ENCODE measurements at regions not wholly inside any gene's neighbourhood (a gene's known extent, or its start where the extent isn't known, plus 50 kb on each side); places are given as distances from the start of the nearest gene placed in this dataset.

DNA sequence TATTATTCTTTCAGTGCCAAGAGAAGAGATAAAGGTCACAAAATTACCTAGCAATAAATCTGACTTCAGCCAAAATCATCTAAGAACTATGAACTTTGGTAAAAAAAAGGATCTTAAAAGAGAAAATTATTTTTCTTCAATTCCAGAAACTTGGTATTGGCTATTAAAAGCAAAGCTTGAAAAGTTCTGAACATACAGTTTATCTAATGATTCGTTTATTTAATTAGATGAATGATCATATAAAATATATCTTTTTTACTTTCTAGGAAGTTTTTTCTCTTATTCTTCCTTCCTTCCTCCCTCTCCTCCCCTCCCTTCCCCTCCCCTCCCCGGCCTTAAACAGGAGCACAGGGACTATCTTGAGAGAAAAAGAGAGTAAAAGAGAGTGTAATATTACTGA lies 536.1 kb downstream of the SOX11 start:
- no peak overlapping the region for H3K27ac Mint-ChIP-seq (ENCODE audit: low read depth)
- H3K4me1 Mint-ChIP-seq = no peaks in the 10 kb centered on the region
- no peak overlapping the region for H3K4me3 Mint-ChIP-seq
- H3K36me3 Mint-ChIP-seq (ENCODE audit: insufficient read depth) = no peaks in the 10 kb centered on the region
- H3K9me3 Mint-ChIP-seq = peaks cover 30% of the 10 kb centered on the region
- DNase-seq (ENCODE audit: low spot score in 2 of 2) (no peak), ATAC-seq (replicated peaks; ENCODE audit: extremely low read depth, poor library complexity, severe bottlenecking) (no peak)
- no peaks in the 10 kb centered on the region for H3K27me3 Mint-ChIP-seq

GRCh38 chr2:6231166-6231565 lies 539.0 kb downstream of the SOX11 start:
- no peak overlapping the region for H3K27ac Mint-ChIP-seq (ENCODE audit: low read depth)
- no peak for ATAC-seq (replicated peaks; ENCODE audit: extremely low read depth, poor library complexity, severe bottlenecking)
- no peak for DNase-seq (ENCODE audit: low spot score in 2 of 2)
- H3K9me3 Mint-ChIP-seq = peaks cover 21% of the 10 kb centered on the region
- H3K4me3 Mint-ChIP-seq = no peak overlapping the region
- H3K36me3 Mint-ChIP-seq (ENCODE audit: insufficient read depth) = no peaks in the 10 kb centered on the region
- H3K27me3 Mint-ChIP-seq = no peaks in the 10 kb centered on the region
- H3K4me1 Mint-ChIP-seq = no peaks in the 10 kb centered on the region

- peaks cover 21% of the 10 kb centered on the region for H3K9me3 Mint-ChIP-seq
- H3K27me3 Mint-ChIP-seq = no peaks in the 10 kb centered on the region
- H3K4me3 Mint-ChIP-seq = no peak overlapping the region
- no peaks in the 10 kb centered on the region for H3K36me3 Mint-ChIP-seq (ENCODE audit: insufficient read depth)
- no peaks in the 10 kb centered on the region for H3K4me1 Mint-ChIP-seq
- DNase-seq (ENCODE audit: low spot score in 2 of 2) (no peak), ATAC-seq (replicated peaks; ENCODE audit: extremely low read depth, poor library complexity, severe bottlenecking) (no peak)
- no peak overlapping the region for H3K27ac Mint-ChIP-seq (ENCODE audit: low read depth)
Observed at GRCh38 chr2:6233993-6234392, 541.8 kb downstream of the SOX11 start.

DNA sequence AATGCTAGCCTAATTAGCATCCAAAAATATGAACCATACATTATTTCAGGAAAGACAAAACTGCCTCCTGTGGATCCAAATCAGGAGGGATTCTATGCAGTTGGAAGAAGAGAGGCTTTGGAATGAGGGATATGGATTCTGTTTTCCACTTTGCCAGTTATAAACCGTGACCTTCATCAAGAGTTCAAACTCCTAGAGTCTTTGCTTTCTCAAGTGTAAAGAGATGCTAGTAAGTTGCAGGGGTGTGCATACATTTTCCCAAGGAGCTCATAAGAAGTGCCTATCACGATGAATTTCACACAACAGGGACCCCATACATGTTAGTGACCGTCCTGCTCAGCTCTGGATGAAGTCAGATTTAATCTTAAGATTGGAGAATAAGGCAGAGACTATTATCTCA lies 542.5 kb downstream of the SOX11 start:
- no peaks in the 10 kb centered on the region for H3K27me3 Mint-ChIP-seq
- no peak overlapping the region for H3K4me3 Mint-ChIP-seq
- no peak for DNase-seq (ENCODE audit: low spot score in 2 of 2)
- no peak for ATAC-seq (replicated peaks; ENCODE audit: extremely low read depth, poor library complexity, severe bottlenecking)
- peaks cover 19% of the 10 kb centered on the region for H3K9me3 Mint-ChIP-seq
- no peaks in the 10 kb centered on the region for H3K36me3 Mint-ChIP-seq (ENCODE audit: insufficient read depth)
- H3K4me1 Mint-ChIP-seq = no peaks in the 10 kb centered on the region
- H3K27ac Mint-ChIP-seq (ENCODE audit: low read depth) = no peak overlapping the region

DNA sequence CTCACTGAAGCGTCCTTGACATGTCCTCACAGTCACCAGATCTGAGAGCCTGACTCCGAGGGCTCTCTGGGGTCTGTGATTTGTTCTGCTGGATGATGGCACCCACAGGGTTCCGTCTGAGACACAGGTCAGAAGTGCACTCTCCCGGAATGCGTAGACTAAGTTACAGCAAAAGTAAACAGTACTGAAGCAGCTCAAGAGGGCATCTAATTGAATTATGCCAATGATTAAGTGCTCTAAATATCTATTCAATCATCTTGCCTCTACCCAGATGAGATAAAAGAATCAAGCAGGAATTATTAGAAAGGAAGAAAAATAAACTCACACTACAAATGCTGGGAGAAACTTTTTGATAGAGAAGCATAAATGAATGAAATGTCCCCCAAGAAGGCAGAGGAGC lies 544.1 kb downstream of the SOX11 start:
- no peaks in the 10 kb centered on the region for H3K27me3 Mint-ChIP-seq
- no peak for DNase-seq (ENCODE audit: low spot score in 2 of 2)
- no peak for ATAC-seq (replicated peaks; ENCODE audit: extremely low read depth, poor library complexity, severe bottlenecking)
- H3K4me1 Mint-ChIP-seq = no peaks in the 10 kb centered on the region
- peaks cover 15% of the 10 kb centered on the region for H3K9me3 Mint-ChIP-seq
- no peak overlapping the region for H3K27ac Mint-ChIP-seq (ENCODE audit: low read depth)
- H3K4me3 Mint-ChIP-seq = no peak overlapping the region
- no peaks in the 10 kb centered on the region for H3K36me3 Mint-ChIP-seq (ENCODE audit: insufficient read depth)

GRCh38 chr2:6237039-6237660 lies 545.0 kb downstream of the SOX11 start:
- Mint-ChIP-seq H3K27ac (ENCODE audit: low read depth) (no peak overlapping the region), H3K27me3 (no peaks in the 10 kb centered on the region), H3K4me1 (no peaks in the 10 kb centered on the region)

DNA sequence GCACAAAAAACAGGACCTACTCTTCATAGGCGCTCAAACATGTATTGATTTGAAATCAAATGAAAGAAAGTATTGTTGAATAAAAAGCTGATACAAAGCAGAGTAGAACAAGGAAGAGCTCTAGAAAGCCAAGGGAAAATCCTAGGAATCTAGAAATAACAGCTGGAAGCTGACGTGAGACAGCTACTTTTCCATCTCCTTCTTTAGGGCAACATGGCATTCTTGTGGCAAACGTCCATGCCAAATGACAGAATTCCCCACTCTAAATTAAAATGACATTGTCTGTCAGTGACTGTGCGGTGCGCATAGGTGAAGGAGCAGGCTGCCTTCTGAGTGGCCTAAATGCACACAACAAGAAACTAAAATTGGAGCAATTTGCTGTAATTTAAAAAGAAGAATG lies 557.4 kb downstream of the SOX11 start:
- H3K27me3 Mint-ChIP-seq = no peaks in the 10 kb centered on the region
- DNase-seq (ENCODE audit: low spot score in 2 of 2) (no peak), ATAC-seq (replicated peaks; ENCODE audit: extremely low read depth, poor library complexity, severe bottlenecking) (no peak)
- no peaks in the 10 kb centered on the region for H3K36me3 Mint-ChIP-seq (ENCODE audit: insufficient read depth)
- H3K4me1 Mint-ChIP-seq = no peaks in the 10 kb centered on the region
- no peak overlapping the region for H3K4me3 Mint-ChIP-seq
- no peak overlapping the region for H3K27ac Mint-ChIP-seq (ENCODE audit: low read depth)
- no peaks in the 10 kb centered on the region for H3K9me3 Mint-ChIP-seq

More at GRCh38 chr2:6237039-6237660, 545.0 kb downstream of the SOX11 start:
- Mint-ChIP-seq H3K36me3 (ENCODE audit: insufficient read depth) (no peaks in the 10 kb centered on the region), H3K9me3 (peaks cover 15% of the 10 kb centered on the region), H3K4me3 (no peak overlapping the region)
- DNase-seq (ENCODE audit: low spot score in 2 of 2) = no peak
- ATAC-seq (replicated peaks; ENCODE audit: extremely low read depth, poor library complexity, severe bottlenecking) = no peak

GRCh38 chr2:6254441-6254840 lies 562.3 kb downstream of the SOX11 start:
- Mint-ChIP-seq H3K4me3 (no peak overlapping the region), H3K27me3 (no peaks in the 10 kb centered on the region), H3K27ac (ENCODE audit: low read depth) (no peak overlapping the region), H3K9me3 (peaks cover 10% of the 10 kb centered on the region), H3K36me3 (ENCODE audit: insufficient read depth) (no peaks in the 10 kb centered on the region), H3K4me1 (no peaks in the 10 kb centered on the region)
- ATAC-seq (replicated peaks; ENCODE audit: extremely low read depth, poor library complexity, severe bottlenecking) = no peak
- DNase-seq (ENCODE audit: low spot score in 2 of 2) = no peak

DNA sequence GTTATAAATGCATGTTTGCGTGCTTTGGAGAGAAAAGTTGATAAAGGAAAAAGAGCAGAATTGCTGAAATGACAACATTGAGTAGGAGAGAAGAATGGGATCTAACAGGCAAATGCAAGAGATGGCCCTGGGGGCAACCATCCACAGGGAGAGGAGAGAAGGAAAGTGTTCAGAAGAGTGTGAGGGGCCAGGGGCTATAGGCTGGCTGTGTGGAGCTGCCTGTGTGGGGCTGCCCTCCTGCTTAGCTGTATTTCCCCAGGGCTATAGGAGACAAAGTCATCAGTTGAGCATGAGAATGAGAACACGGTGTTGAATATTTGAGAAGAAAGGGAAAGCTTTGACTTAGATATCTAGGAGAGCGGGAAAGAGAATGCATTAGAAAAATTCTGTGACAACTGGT lies 572.0 kb downstream of the SOX11 start:
- ATAC-seq (replicated peaks; ENCODE audit: extremely low read depth, poor library complexity, severe bottlenecking) = no peak
- H3K27me3 Mint-ChIP-seq = no peaks in the 10 kb centered on the region

DNA sequence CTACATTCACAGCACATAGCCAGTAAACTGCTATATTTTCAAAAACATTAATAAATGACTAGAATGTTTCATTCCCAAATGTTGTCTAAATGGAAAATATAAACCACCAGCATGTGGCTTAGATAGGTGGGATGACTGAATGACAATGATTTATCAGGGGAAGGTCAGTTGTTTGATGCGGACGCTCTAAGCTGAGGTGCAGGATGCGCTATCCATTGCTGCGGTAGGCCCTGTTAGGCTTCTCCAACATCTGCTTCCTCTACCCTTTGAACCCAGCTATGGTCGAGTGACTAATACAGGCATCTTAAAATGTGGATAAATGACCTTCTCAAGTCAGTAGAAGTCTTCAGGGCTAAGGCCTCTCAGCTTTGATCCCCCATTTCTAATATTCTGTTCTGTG lies 584.2 kb downstream of the CMPK2 start:
- H3K4me3 Mint-ChIP-seq = no peak overlapping the region
- no peaks in the 10 kb centered on the region for H3K4me1 Mint-ChIP-seq
- H3K36me3 Mint-ChIP-seq (ENCODE audit: insufficient read depth) = no peaks in the 10 kb centered on the region
- H3K9me3 Mint-ChIP-seq = peaks cover 5% of the 10 kb centered on the region
- no peak for ATAC-seq (replicated peaks; ENCODE audit: extremely low read depth, poor library complexity, severe bottlenecking)
- DNase-seq (ENCODE audit: low spot score in 2 of 2) = no peak
- no peaks in the 10 kb centered on the region for H3K27me3 Mint-ChIP-seq
- no peak overlapping the region for H3K27ac Mint-ChIP-seq (ENCODE audit: low read depth)

More for the DNA sequence above, 572.0 kb downstream of the SOX11 start:
- Mint-ChIP-seq H3K4me3 (no peak overlapping the region), H3K36me3 (ENCODE audit: insufficient read depth) (no peaks in the 10 kb centered on the region), H3K4me1 (no peaks in the 10 kb centered on the region), H3K9me3 (peaks cover 11% of the 10 kb centered on the region), H3K27ac (ENCODE audit: low read depth) (no peak overlapping the region)
- no peak for DNase-seq (ENCODE audit: low spot score in 2 of 2)

- Mint-ChIP-seq H3K4me3 (no peak overlapping the region), H3K4me1 (no peaks in the 10 kb centered on the region), H3K36me3 (ENCODE audit: insufficient read depth) (no peaks in the 10 kb centered on the region), H3K9me3 (peaks cover 5% of the 10 kb centered on the region), H3K27me3 (no peaks in the 10 kb centered on the region), H3K27ac (ENCODE audit: low read depth) (no peak overlapping the region)
- no peak for DNase-seq (ENCODE audit: low spot score in 2 of 2)
- no peak for ATAC-seq (replicated peaks; ENCODE audit: extremely low read depth, poor library complexity, severe bottlenecking)
Observed at GRCh38 chr2:6283259-6283658, 582.4 kb downstream of the CMPK2 start.

DNA sequence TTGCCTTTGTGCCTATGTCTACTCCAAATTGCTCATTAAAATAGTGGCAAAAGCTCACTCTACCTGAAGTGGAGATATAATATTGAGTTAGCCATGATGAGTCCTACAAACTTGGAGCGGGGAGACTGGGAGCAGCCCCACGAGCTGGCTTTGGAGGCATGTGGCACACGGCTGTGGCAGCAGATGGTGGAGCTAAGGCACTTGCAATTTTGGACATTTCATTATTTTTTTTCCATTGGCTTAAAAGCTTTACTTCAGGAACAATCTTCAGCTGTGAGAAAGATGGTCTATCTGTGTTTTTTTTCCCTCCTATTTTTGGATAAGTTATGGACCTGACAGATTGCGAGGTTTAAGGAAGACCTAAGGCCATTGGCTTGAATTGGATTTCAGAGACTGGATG lies 578.3 kb downstream of the CMPK2 start:
- DNase-seq (ENCODE audit: low spot score in 2 of 2) = no peak
- H3K4me3 Mint-ChIP-seq = no peak overlapping the region
- no peaks in the 10 kb centered on the region for H3K27me3 Mint-ChIP-seq
- no peak overlapping the region for H3K27ac Mint-ChIP-seq (ENCODE audit: low read depth)
- no peaks in the 10 kb centered on the region for H3K36me3 Mint-ChIP-seq (ENCODE audit: insufficient read depth)
- peaks cover 9% of the 10 kb centered on the region for H3K9me3 Mint-ChIP-seq
- H3K4me1 Mint-ChIP-seq = no peaks in the 10 kb centered on the region
- ATAC-seq (replicated peaks; ENCODE audit: extremely low read depth, poor library complexity, severe bottlenecking) = no peak

GRCh38 chr2:6288791-6289190 lies 576.9 kb downstream of the CMPK2 start:
- DNase-seq (ENCODE audit: low spot score in 2 of 2) (no peak), ATAC-seq (replicated peaks; ENCODE audit: extremely low read depth, poor library complexity, severe bottlenecking) (no peak)
- H3K4me3 Mint-ChIP-seq = no peak overlapping the region
- H3K27me3 Mint-ChIP-seq = no peaks in the 10 kb centered on the region
- H3K27ac Mint-ChIP-seq (ENCODE audit: low read depth) = no peak overlapping the region
- no peaks in the 10 kb centered on the region for H3K4me1 Mint-ChIP-seq
- H3K36me3 Mint-ChIP-seq (ENCODE audit: insufficient read depth) = no peaks in the 10 kb centered on the region
- H3K9me3 Mint-ChIP-seq = peaks cover 15% of the 10 kb centered on the region

Measured in central memory CD8-positive, alpha-beta T cell (primary cell).